Effector CD8-positive, alpha-beta T cell (primary cell): ENCODE measurements at regions not wholly inside any gene's neighbourhood (a gene's known extent, or its start where the extent isn't known, plus 50 kb on each side); places are given as distances from the start of the nearest gene placed in this dataset.
"Not testable (repeated sequence)": the region's sequence is repeated elsewhere in the genome, so short reads cannot be mapped to it uniquely, and the experiment has no call there.

Source experiments
- DNase-seq: peaks from one replicate; lab custom pipeline; 2025; lab: John Stamatoyannopoulos, UW

- no peak for DNase-seq
Observed at GRCh38 chr16:5309946-5310611, 212.5 kb upstream of the EEF2KMT start.

GRCh38 chr16:5305023-5305422 lies 207.4 kb upstream of the EEF2KMT start:
- DNase-seq, result no peak

- DNase-seq, result no peak
Observed at GRCh38 chr16:5302372-5303114, 204.9 kb upstream of the EEF2KMT start.

- DNase-seq, result no peak
Observed at GRCh38 chr16:5298202-5298601, 200.6 kb upstream of the EEF2KMT start.

GRCh38 chr16:5296176-5296575 lies 198.6 kb upstream of the EEF2KMT start:
- no peak for DNase-seq

- DNase-seq, result not testable (repeated sequence)
Observed at GRCh38 chr16:5295304-5295703, 197.7 kb upstream of the EEF2KMT start.

GRCh38 chr16:5282152-5282551 lies 184.6 kb upstream of the EEF2KMT start:
- not testable (repeated sequence) for DNase-seq

GRCh38 chr16:5257462-5257861 lies 159.9 kb upstream of the EEF2KMT start:
- no peak for DNase-seq

GRCh38 chr16:5252791-5253190 lies 155.2 kb upstream of the EEF2KMT start:
- DNase-seq, result no peak

- DNase-seq, result not testable (repeated sequence)
Observed at GRCh38 chr16:5247403-5247802, 149.8 kb upstream of the EEF2KMT start.

- not testable (repeated sequence) for DNase-seq
Observed at GRCh38 chr16:5240278-5240626, 142.7 kb upstream of the EEF2KMT start.

- DNase-seq, result peak; percentile 4
Observed at GRCh38 chr16:5239472-5240277, 142.1 kb upstream of the EEF2KMT start.

- DNase-seq, result no peak
Observed at GRCh38 chr16:5235119-5235518, 137.5 kb upstream of the EEF2KMT start.

- no peak for DNase-seq
Observed at GRCh38 chr16:5234295-5235050, 136.9 kb upstream of the EEF2KMT start.

GRCh38 chr16:5231246-5231759 lies 133.7 kb upstream of the EEF2KMT start:
- DNase-seq, result no peak

- DNase-seq, result no peak
Observed at GRCh38 chr16:5228369-5228768, 130.8 kb upstream of the EEF2KMT start.

- DNase-seq, result no peak
Observed at GRCh38 chr16:5225931-5226655, 128.5 kb upstream of the EEF2KMT start.

- no peak for DNase-seq
Observed at GRCh38 chr16:5222761-5223160, 125.2 kb upstream of the EEF2KMT start.

GRCh38 chr16:5221831-5222230 lies 124.2 kb upstream of the EEF2KMT start:
- DNase-seq, result not testable (repeated sequence)

GRCh38 chr16:5220705-5221104 lies 123.1 kb upstream of the EEF2KMT start:
- DNase-seq, result no peak

GRCh38 chr16:5216441-5217080 lies 119.0 kb upstream of the EEF2KMT start:
- no peak for DNase-seq
